DND-41 (cell line): ENCODE measurements at regions not wholly inside any gene's neighbourhood (a gene's known extent, or its start where the extent isn't known, plus 50 kb on each side); places are given as distances from the start of the nearest gene placed in this dataset.

Experiments
- ATAC-seq: fragments of 200-7000 bp; cut with Tn5 transposase; 3 replicates; pipeline ENCODE4 v1.9.1; 2021; ENCODE audit warnings: low read depth; ENCODE audit not compliant: insufficient read depth
- DNase-seq: peaks from one replicate; pipeline ENCODE4 v3.0.0-alpha.2; 2020
- H2AFZ ChIP-seq: 2 replicates; pipeline ENCODE4 v1.6.0; 2012; ENCODE audit warnings: low read depth, low read length
- H3K27ac ChIP-seq: 2 replicates; pipeline ENCODE4 v1.5.1; 2012; ENCODE audit warnings: low read length, inconsistent platforms
- H3K27me3 ChIP-seq: fragments of 200-600 bp; sonication (generic); 2 replicates; pipeline ENCODE4 v1.6.0; 2012; ENCODE audit warnings: low read length, mild to moderate bottlenecking, inconsistent platforms; ENCODE audit not compliant: insufficient read depth, poor library complexity
- H3K36me3 ChIP-seq: 2 replicates; pipeline ENCODE4 v1.5.1; 2012; ENCODE audit warnings: low read length, inconsistent platforms; ENCODE audit not compliant: insufficient read depth
- H3K4me1 ChIP-seq: 2 replicates; pipeline ENCODE4 v1.5.1; 2012; ENCODE audit warnings: mild to moderate bottlenecking, low read length; ENCODE audit not compliant: insufficient read depth
- H3K4me2 ChIP-seq: 2 replicates; pipeline ENCODE4 v1.6.0; 2012; ENCODE audit warnings: mild to moderate bottlenecking, moderate library complexity, low read length, inconsistent platforms; ENCODE audit not compliant: insufficient read depth
- H3K4me3 ChIP-seq, 2 experiments: fragments of 200-600 bp in 1 of 2; shearing (Covaris generic) in 1 of 2; 2 replicates each; pipeline ENCODE4 v1.5.1; 2012 to 2016; ENCODE audit warnings: inconsistent platforms in 2 of 2, low read length in 2 of 2, mild to moderate bottlenecking in 2 of 2, low read depth in 1 of 2, moderate library complexity in 1 of 2
- H3K79me2 ChIP-seq: 2 replicates; pipeline ENCODE4 v1.6.0; 2012; ENCODE audit warnings: low read length, inconsistent platforms; ENCODE audit not compliant: insufficient read depth
- H3K9ac ChIP-seq: 2 replicates; pipeline ENCODE4 v1.6.0; 2012; ENCODE audit warnings: low read depth, mild to moderate bottlenecking, inconsistent platforms, low read length, moderate library complexity
- H3K9me3 ChIP-seq: 2 replicates; pipeline ENCODE4 v1.5.1; 2012; ENCODE audit warnings: low read length, moderate library complexity, mild to moderate bottlenecking, inconsistent platforms; ENCODE audit not compliant: insufficient read depth, severe bottlenecking
- H4K20me1 ChIP-seq: 2 replicates; pipeline ENCODE4 v1.6.0; 2012; ENCODE audit warnings: low read length; ENCODE audit not compliant: insufficient read depth
- CTCF ChIP-seq: IDR thresholded peaks from 2 replicates; pipeline ENCODE4 v1.5.1; 2012; ENCODE audit warnings: borderline replicate concordance, low read length, moderate library complexity, mild to moderate bottlenecking; ENCODE audit not compliant: poor library complexity, severe bottlenecking; ENCODE audit errors: extremely low read depth
- EZH2 ChIP-seq: IDR thresholded peaks from 3 replicates; pipeline ENCODE4 v1.6.1; 2012; ENCODE audit warnings: borderline replicate concordance, low read depth, mild to moderate bottlenecking, moderate library complexity, low read length, inconsistent platforms; ENCODE audit not compliant: severe bottlenecking

- TF ChIP-seq CTCF: no peak
- no peak for TF ChIP-seq EZH2
These were observed 347.7 kb downstream of the NPIPA8 start for GRCh38 chr16:17988839-17989238.

GRCh38 chr16:17986991-17987390 is 349.5 kb downstream of the NPIPA8 start:
- Histone ChIP-seq H3K9me3 (no peaks in the 10 kb centered on the region), H3K4me2 (no peak overlapping the region), H3K36me3 (no peaks in the 10 kb centered on the region), H3K27me3 (no peaks in the 10 kb centered on the region), H2AFZ (no peak overlapping the region), H3K9ac (no peak overlapping the region), H3K79me2 (no peaks in the 10 kb centered on the region), H3K27ac (no peak overlapping the region), H3K4me1 (no peaks in the 10 kb centered on the region), H3K4me3 (no peak overlapping the region), H4K20me1 (no peaks in the 10 kb centered on the region)
- no peak for DNase-seq
- ATAC-seq: no peak
- TF ChIP-seq CTCF: no peak
- TF ChIP-seq EZH2: no peak

More at GRCh38 chr16:17988839-17989238, 347.7 kb downstream of the NPIPA8 start:
- ATAC-seq (no peak), DNase-seq (no peak)
- Histone ChIP-seq H4K20me1 (no peaks in the 10 kb centered on the region), H3K79me2 (no peaks in the 10 kb centered on the region), H3K4me1 (no peaks in the 10 kb centered on the region), H3K9me3 (no peaks in the 10 kb centered on the region), H2AFZ (no peak overlapping the region), H3K27ac (no peak overlapping the region), H3K27me3 (no peaks in the 10 kb centered on the region), H3K36me3 (no peaks in the 10 kb centered on the region), H3K4me2 (no peak overlapping the region), H3K9ac (no peak overlapping the region), H3K4me3 (no peak overlapping the region)

DNA sequence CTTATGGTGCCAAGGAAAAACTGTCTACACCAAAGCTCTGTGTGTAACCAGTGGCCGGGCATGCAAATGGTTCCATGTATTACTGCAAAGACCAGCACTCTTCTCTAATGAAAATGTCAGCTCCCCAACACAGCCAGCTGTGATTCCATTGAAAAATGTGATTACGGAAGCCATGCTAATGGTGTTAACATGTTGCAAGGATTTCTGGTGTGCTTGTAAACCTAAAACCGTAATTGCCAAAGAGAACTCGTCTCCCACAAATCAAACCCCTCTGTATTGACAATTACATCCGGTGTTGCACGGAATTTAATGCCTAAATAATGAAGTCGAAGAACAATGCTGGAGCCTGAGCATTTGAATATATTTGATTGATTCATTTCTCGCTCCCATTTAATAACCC is 351.7 kb downstream of the NPIPA8 start:
- H3K36me3 ChIP-seq: no peaks in the 10 kb centered on the region
- no peaks in the 10 kb centered on the region for H3K4me1 ChIP-seq
- H3K79me2 ChIP-seq: no peaks in the 10 kb centered on the region
- no peak overlapping the region for H3K4me2 ChIP-seq
- no peak overlapping the region for H3K27ac ChIP-seq
- H3K4me3 ChIP-seq: no peak overlapping the region
- no peak overlapping the region for H3K9ac ChIP-seq
- ATAC-seq: no peak
- no peak overlapping the region for H2AFZ ChIP-seq
- TF ChIP-seq CTCF (no peak), EZH2 (no peak)
- no peak for DNase-seq
- no peaks in the 10 kb centered on the region for H3K9me3 ChIP-seq
- H4K20me1 ChIP-seq: no peaks in the 10 kb centered on the region
- no peaks in the 10 kb centered on the region for H3K27me3 ChIP-seq
